ENCODE measurements at regions not wholly inside any gene's neighbourhood (a gene's known extent, or its start where the extent isn't known, plus 50 kb on each side); places are given as distances from the start of the nearest gene placed in this dataset.
A peak's percentile ranks its signal among the peaks of the same experiment; 100 is the strongest.

- H3K27me3 Mint-ChIP-seq: peaks cover 6% of the 10 kb centered on the region
- ChIA-PET POLR2A (no interaction called here), CTCF (no interaction called here)
- intact Hi-C loops (cut with micrococcal nuclease): no loop called here
- no peaks in the 10 kb centered on the region for H3K9me3 Mint-ChIP-seq
- H3K27ac Mint-ChIP-seq: no peak overlapping the region
- no peak overlapping the region for H3K4me3 Mint-ChIP-seq
- no peaks in the 10 kb centered on the region for H3K36me3 Mint-ChIP-seq
- no peaks in the 10 kb centered on the region for H3K4me1 Mint-ChIP-seq (ENCODE audit: low read depth)
- DNase-seq: no peak
Observed at GRCh38 chr5:158482125-158482524, 617.6 kb downstream of the EBF1 start.

DNA sequence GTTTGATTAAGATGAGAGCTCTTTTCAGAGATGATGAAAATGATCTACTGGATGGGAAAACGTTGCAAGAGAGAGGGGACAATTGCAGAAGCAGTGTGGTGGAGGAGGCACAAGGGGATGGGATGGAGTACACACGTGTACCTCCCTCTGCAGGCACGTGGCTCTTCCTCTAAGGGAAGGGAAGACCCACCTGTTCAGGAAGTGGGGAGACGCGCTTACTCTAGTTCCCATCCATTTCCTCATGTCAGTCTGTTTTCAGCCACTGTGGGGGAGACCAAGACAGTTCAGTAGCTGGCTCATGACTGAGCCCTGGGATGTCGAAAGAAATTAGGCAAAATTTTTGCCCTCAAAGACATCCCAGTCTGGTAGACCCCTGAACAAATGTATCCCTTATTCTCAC lies 619.2 kb upstream of the CLINT1 start:
- Mint-ChIP-seq H3K4me1 (ENCODE audit: low read depth) (no peaks in the 10 kb centered on the region), H3K27me3 (peaks cover 1% of the 10 kb centered on the region), H3K36me3 (no peaks in the 10 kb centered on the region), H3K9me3 (no peaks in the 10 kb centered on the region), H3K4me3 (no peak overlapping the region), H3K27ac (no peak overlapping the region)
- intact Hi-C loops (cut with micrococcal nuclease): no loop called here
- DNase-seq: no peak
- ChIA-PET POLR2A (no interaction called here), CTCF (no interaction called here)

- no peak overlapping the region for H3K4me3 Mint-ChIP-seq
- no peaks in the 10 kb centered on the region for H3K36me3 Mint-ChIP-seq
- H3K4me1 Mint-ChIP-seq (ENCODE audit: low read depth): no peaks in the 10 kb centered on the region
- ChIA-PET POLR2A (no interaction called here), CTCF (no interaction called here)
- H3K27me3 Mint-ChIP-seq: no peaks in the 10 kb centered on the region
- H3K9me3 Mint-ChIP-seq: no peaks in the 10 kb centered on the region
- intact Hi-C loops (cut with micrococcal nuclease): no loop called here
- no peak for DNase-seq
- H3K27ac Mint-ChIP-seq: no peak overlapping the region
Observed at GRCh38 chr5:158477214-158477613, 618.3 kb upstream of the CLINT1 start.

DNA sequence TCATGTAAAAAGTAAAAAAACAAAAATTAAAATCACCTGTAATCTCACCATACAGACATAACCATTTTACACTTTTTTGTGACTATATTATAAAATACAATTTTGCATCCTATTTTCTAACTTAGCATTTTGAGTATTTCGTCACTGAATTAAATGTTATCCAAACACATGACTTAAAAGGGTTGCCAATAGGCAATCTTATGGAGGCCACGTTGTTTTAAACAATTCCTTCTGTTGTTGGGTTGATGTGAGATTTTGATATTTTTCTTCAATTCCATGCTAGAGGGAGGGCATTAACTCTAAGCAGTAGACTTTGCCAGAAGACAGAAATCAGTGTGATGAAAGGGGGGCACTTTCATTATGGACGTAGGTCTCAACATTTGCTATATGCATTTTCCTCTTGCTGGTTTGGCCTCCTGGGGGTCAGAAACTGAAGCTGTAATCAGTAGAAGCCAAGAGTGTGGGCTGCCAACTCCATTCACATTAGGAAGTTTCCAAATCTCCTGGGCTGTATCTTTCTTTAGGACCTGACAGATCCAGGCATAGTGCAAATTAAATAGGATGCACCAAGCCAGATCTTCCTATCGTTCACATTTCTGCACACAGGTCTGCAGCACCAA lies 614.2 kb upstream of the CLINT1 start:
- no peaks in the 10 kb centered on the region for H3K36me3 Mint-ChIP-seq
- H3K4me3 Mint-ChIP-seq: no peak overlapping the region
- no peaks in the 10 kb centered on the region for H3K27me3 Mint-ChIP-seq
- no peak for DNase-seq
- H3K4me1 Mint-ChIP-seq (ENCODE audit: low read depth): no peaks in the 10 kb centered on the region
- H3K9me3 Mint-ChIP-seq: no peaks in the 10 kb centered on the region
- ChIA-PET CTCF (no interaction called here), POLR2A (no interaction called here)
- no peak overlapping the region for H3K27ac Mint-ChIP-seq
- intact Hi-C loops (cut with micrococcal nuclease): no loop called here

- no peaks in the 10 kb centered on the region for H3K36me3 Mint-ChIP-seq
- no peak for DNase-seq
- H3K27me3 Mint-ChIP-seq: no peaks in the 10 kb centered on the region
- ChIA-PET CTCF (no interaction called here), POLR2A (no interaction called here)
- H3K27ac Mint-ChIP-seq: no peak overlapping the region
- no peak overlapping the region for H3K4me3 Mint-ChIP-seq
- no peaks in the 10 kb centered on the region for H3K9me3 Mint-ChIP-seq
- intact Hi-C loops (cut with micrococcal nuclease): no loop called here
- no peaks in the 10 kb centered on the region for H3K4me1 Mint-ChIP-seq (ENCODE audit: low read depth)
Observed at GRCh38 chr5:158471535-158471924, 612.6 kb upstream of the CLINT1 start.

GRCh38 chr5:158470764-158471534 lies 612.0 kb upstream of the CLINT1 start:
- Mint-ChIP-seq H3K9me3 (no peaks in the 10 kb centered on the region), H3K4me3 (no peak overlapping the region), H3K36me3 (no peaks in the 10 kb centered on the region), H3K4me1 (ENCODE audit: low read depth) (no peaks in the 10 kb centered on the region), H3K27me3 (no peaks in the 10 kb centered on the region), H3K27ac (no peak overlapping the region)
- CTCF ChIA-PET: no interaction called here
- intact Hi-C loops (cut with micrococcal nuclease): no loop called here
- DNase-seq: no peak
- POLR2A ChIA-PET: no interaction called here

DNA sequence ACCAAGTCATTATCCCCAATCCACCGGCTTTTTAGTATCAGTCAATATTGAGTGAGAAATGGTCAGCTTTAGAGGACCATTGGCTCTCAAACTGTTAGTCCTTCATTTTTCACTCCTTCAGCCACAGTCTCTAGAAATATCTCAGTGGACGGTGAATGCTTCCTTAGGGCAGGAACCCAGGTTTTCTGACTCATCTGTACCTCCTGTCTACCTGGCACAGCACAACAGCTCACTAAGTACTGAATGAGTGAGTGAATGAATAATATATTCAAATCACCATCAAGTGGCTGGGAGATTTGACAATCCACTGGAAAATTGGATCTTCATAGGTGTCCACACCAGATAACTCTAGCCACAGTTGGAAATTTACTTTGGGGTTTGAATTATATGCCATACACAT lies 609.5 kb upstream of the CLINT1 start:
- Mint-ChIP-seq H3K36me3 (no peaks in the 10 kb centered on the region), H3K4me3 (no peak overlapping the region), H3K9me3 (no peaks in the 10 kb centered on the region), H3K27ac (no peak overlapping the region), H3K4me1 (ENCODE audit: low read depth) (peaks cover 3% of the 10 kb centered on the region), H3K27me3 (no peaks in the 10 kb centered on the region)
- no peak for DNase-seq
- ChIA-PET CTCF (no interaction called here), POLR2A (no interaction called here)
- intact Hi-C loops (cut with micrococcal nuclease): no loop called here

DNA sequence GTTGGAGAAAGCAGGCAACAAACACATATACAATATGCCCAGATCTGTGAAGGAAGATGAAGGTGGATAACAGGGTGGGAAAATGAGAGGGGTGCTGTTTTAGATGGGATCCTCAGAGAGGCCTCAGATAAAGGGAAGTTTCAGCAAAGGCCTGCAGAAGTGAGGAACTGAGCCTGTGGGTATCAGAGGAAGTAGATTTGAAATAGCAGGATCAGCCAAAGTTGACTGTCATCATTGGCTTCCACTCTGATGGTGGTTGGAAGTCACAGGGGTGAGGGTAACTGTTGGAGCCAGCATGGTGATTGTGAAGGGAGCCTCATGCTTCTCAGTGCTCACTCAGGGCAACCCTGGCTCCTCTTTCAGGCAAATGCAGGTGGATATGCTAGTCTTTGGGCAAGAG lies 607.2 kb upstream of the CLINT1 start:
- no peaks in the 10 kb centered on the region for H3K27me3 Mint-ChIP-seq
- no peaks in the 10 kb centered on the region for H3K36me3 Mint-ChIP-seq
- H3K27ac Mint-ChIP-seq: no peak overlapping the region
- DNase-seq: no peak
- H3K4me3 Mint-ChIP-seq: no peak overlapping the region
- ChIA-PET CTCF (no interaction called here), POLR2A (no interaction called here)
- no peaks in the 10 kb centered on the region for H3K9me3 Mint-ChIP-seq
- intact Hi-C loops (cut with micrococcal nuclease): no loop called here
- peaks cover 3% of the 10 kb centered on the region for H3K4me1 Mint-ChIP-seq (ENCODE audit: low read depth)

DNA sequence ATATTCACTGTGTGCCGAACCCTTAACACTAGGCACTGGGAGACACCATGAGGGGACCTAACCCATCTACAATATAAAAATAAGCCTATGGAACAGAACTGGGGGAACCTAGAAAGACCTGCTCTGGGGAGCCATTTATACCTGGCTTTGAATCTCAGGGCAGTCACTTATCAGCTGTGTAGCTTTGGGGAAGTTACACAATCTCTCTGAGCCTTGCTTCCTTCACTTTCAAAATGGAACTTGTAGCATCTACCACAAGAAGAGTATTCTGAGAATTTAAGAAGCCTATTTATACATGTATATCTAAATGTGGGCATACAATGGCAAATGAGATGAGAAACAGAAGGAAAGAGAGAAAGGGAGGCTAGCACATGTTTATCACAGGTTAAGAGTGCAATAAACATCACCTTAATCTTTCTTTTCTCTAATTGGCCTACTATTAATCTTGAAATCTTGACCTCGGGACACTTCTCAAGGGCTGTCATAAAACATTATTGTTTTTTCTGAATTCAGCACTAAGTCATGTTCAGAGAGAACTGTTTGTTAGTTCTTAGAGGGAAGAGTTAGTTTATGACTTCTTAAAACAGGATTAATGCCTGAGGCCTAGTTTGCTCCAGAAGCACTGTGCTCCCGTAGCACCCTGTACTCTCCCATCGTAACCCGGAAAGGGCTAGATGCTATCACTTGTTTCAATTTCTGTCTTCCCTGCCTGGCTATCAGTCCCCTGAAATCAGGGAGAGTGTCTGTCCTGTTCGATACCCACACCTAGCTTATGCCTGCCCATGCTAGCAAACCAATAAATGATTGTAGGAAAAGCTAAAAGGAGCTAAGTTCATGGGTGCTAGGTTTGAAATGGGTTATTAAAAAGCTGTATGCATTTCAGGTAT lies 606.4 kb upstream of the CLINT1 start:
- H3K4me3 Mint-ChIP-seq: no peak overlapping the region
- no peaks in the 10 kb centered on the region for H3K9me3 Mint-ChIP-seq
- POLR2A ChIA-PET: no interaction called here
- H3K27me3 Mint-ChIP-seq: no peaks in the 10 kb centered on the region
- H3K27ac Mint-ChIP-seq: no peak overlapping the region
- intact Hi-C loops (cut with micrococcal nuclease): no loop called here
- H3K4me1 Mint-ChIP-seq (ENCODE audit: low read depth): peaks cover 3% of the 10 kb centered on the region
- no peak for DNase-seq
- no peaks in the 10 kb centered on the region for H3K36me3 Mint-ChIP-seq
- CTCF ChIA-PET: no interaction called here

DNA sequence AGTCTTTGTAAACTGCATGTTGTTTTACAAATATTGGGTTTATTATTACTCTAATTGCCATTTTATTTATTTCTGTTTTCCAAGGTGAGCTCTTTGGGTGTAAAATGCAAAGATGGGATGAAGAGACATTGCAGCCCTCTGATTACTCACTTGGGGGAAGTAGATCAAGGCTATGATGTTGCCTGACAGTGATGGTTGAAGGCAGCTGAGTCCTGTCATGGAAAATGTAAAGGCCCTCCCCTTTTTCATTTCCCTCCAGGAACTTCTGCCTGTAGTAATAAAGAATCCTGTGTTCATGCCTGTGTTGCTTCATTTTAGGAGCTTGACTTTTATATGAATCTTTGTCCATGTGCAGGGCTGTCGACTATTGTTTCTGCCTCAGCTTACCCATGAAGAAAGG lies 605.4 kb upstream of the CLINT1 start:
- Mint-ChIP-seq H3K4me3 (no peak overlapping the region), H3K27ac (no peak overlapping the region)
- CTCF ChIA-PET: no interaction called here

DNA sequence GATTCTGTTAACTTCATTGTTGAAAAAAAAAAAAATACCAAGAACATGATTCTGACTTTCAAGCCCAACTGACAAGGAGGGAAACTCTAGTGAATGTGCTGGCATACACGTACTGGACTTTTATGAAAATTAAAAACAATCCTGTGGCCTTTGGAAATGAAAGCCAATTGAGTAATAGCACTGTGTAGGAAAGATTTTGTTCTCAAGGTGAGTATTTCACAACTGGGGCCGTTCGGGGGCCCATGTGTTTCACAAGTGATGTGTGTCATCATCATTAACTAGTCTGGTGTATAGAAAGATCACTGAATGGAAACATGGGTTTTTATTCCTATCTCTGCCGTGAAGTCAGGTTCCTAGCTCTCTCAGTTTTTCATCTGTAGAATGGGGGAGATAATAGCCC lies 605.0 kb upstream of the CLINT1 start:
- Mint-ChIP-seq H3K4me1 (ENCODE audit: low read depth) (peaks cover 3% of the 10 kb centered on the region), H3K27ac (no peak overlapping the region), H3K4me3 (no peak overlapping the region), H3K27me3 (no peaks in the 10 kb centered on the region), H3K36me3 (no peaks in the 10 kb centered on the region), H3K9me3 (no peaks in the 10 kb centered on the region)
- ChIA-PET CTCF (no interaction called here), POLR2A (no interaction called here)
- intact Hi-C loops (cut with micrococcal nuclease): no loop called here
- DNase-seq: peak; percentile 23

More for the DNA sequence above, 605.4 kb upstream of the CLINT1 start:
- no peaks in the 10 kb centered on the region for H3K27me3 Mint-ChIP-seq
- DNase-seq: no peak
- POLR2A ChIA-PET: no interaction called here
- intact Hi-C loops (cut with micrococcal nuclease): no loop called here
- peaks cover 3% of the 10 kb centered on the region for H3K4me1 Mint-ChIP-seq (ENCODE audit: low read depth)
- no peaks in the 10 kb centered on the region for H3K36me3 Mint-ChIP-seq
- H3K9me3 Mint-ChIP-seq: no peaks in the 10 kb centered on the region

DNA sequence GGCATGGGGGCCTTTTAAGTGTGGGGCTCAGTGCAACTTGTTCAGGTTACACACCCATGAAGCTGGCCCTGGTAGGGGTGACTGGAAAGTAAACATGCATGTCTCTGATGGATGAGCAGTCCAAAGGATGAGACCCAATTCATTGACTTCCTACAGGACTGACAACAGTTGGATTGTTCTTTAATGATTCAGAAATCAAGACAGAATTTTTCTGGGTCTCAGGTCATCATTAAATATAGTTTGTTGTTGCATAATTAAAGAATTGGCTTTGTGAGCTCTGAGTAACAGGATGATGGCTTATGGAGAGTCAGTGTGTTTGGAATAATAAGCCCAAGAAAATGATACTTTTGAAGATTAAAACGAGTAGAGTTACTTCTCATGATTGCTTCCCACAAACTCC lies 604.2 kb upstream of the CLINT1 start:
- CTCF ChIA-PET: no interaction called here
- no peaks in the 10 kb centered on the region for H3K9me3 Mint-ChIP-seq
- no peak overlapping the region for H3K27ac Mint-ChIP-seq
- peaks cover 3% of the 10 kb centered on the region for H3K4me1 Mint-ChIP-seq (ENCODE audit: low read depth)
- no peak overlapping the region for H3K4me3 Mint-ChIP-seq
- H3K27me3 Mint-ChIP-seq: no peaks in the 10 kb centered on the region
- intact Hi-C loops (cut with micrococcal nuclease): no loop called here
- POLR2A ChIA-PET: no interaction called here
- no peak for DNase-seq
- no peaks in the 10 kb centered on the region for H3K36me3 Mint-ChIP-seq
